GM23338 (cell line): ENCODE measurements at regions not wholly inside any gene's neighbourhood (a gene's known extent, or its start where the extent isn't known, plus 50 kb on each side); places are given as distances from the start of the nearest gene placed in this dataset.

Source experiments
- ATAC-seq: fragments of 200-7000 bp; cut with Tn5 transposase; 3 replicates; pipeline ENCODE4 v1.9.1; 2020
- DNase-seq: peaks from one replicate; pipeline ENCODE4 v3.0.0-alpha.2; 2015; ENCODE audit warnings: low spot score
- H2AFZ ChIP-seq: fragments of 200-600 bp; sonication (generic); 2 replicates; pipeline ENCODE4 v1.8.0; 2016; ENCODE audit warnings: antibody characterized with exemption, mild to moderate bottlenecking, moderate library complexity
- H3F3A ChIP-seq: fragments of 200-600 bp; sonication (generic); replicated peaks from 2 replicates; pipeline ENCODE4 v1.8.0; 2017; ENCODE audit warnings: antibody characterized with exemption, mixed run types, low read depth
- H3K27ac ChIP-seq: fragments of 200-600 bp; sonication (generic); 2 replicates; pipeline ENCODE4 v1.6.1; 2016; ENCODE audit warnings: low read depth
- H3K27me3 ChIP-seq: fragments of 200-600 bp; sonication (generic); 2 replicates; pipeline ENCODE4 v1.8.0; 2016; ENCODE audit warnings: mild to moderate bottlenecking, mixed run types, moderate library complexity; ENCODE audit not compliant: insufficient read depth
- H3K36me3 ChIP-seq: fragments of 200-600 bp; sonication (generic); 2 replicates; pipeline ENCODE4 v1.8.0; 2016; ENCODE audit warnings: mild to moderate bottlenecking; ENCODE audit not compliant: insufficient read depth
- H3K4me1 ChIP-seq: fragments of 200-600 bp; sonication (generic); 2 replicates; pipeline ENCODE4 v1.8.0; 2016; ENCODE audit warnings: mild to moderate bottlenecking, moderate library complexity; ENCODE audit not compliant: insufficient read depth
- H3K4me2 ChIP-seq: fragments of 200-600 bp; sonication (generic); 2 replicates; pipeline ENCODE4 v1.7.1; 2017; ENCODE audit warnings: mixed run types
- H3K4me3 ChIP-seq: fragments of 200-600 bp; sonication (generic); 2 replicates; pipeline ENCODE4 v1.6.1; 2016; ENCODE audit warnings: mixed run types
- H3K79me2 ChIP-seq: fragments of 200-600 bp; sonication (generic); replicated peaks from 2 replicates; pipeline ENCODE4 v1.8.0; 2017; ENCODE audit warnings: mild to moderate bottlenecking; ENCODE audit not compliant: insufficient read depth
- H3K9me2 ChIP-seq: fragments of 200-600 bp; sonication (generic); 2 replicates; pipeline ENCODE4 v1.8.0; 2017; ENCODE audit not compliant: insufficient read depth
- H4K20me1 ChIP-seq: fragments of 200-600 bp; sonication (generic); replicated peaks from 2 replicates; pipeline ENCODE4 v1.8.0; 2017; ENCODE audit warnings: mild to moderate bottlenecking; ENCODE audit not compliant: insufficient read depth
- H3K27ac Mint-ChIP-seq: 2 replicates; pipeline ENCODE4 v1.8.0; 2020; ENCODE audit warnings: inconsistent platforms, mild to moderate bottlenecking, moderate library complexity, mixed read lengths
- H3K27me3 Mint-ChIP-seq: 3 replicates; pipeline ENCODE4 v1.8.0; 2022; ENCODE audit warnings: low read depth, mild to moderate bottlenecking, moderate library complexity, mixed read lengths, inconsistent platforms; ENCODE audit not compliant: insufficient read depth, poor library complexity
- H3K36me3 Mint-ChIP-seq: 3 replicates; pipeline ENCODE4 v1.8.0; 2021; ENCODE audit warnings: low read depth, mild to moderate bottlenecking, inconsistent platforms, moderate library complexity, mixed read lengths
- H3K4me1 Mint-ChIP-seq: 3 replicates; pipeline ENCODE4 v1.8.0; 2020; ENCODE audit warnings: mild to moderate bottlenecking, inconsistent platforms, mixed read lengths
- H3K4me3 Mint-ChIP-seq: 3 replicates; pipeline ENCODE4 v1.8.0; 2021; ENCODE audit warnings: moderate library complexity, mild to moderate bottlenecking, inconsistent platforms, mixed read lengths
- H3K9me3 Mint-ChIP-seq: 3 replicates; pipeline ENCODE4 v1.8.0; 2020; ENCODE audit warnings: moderate library complexity, mild to moderate bottlenecking, inconsistent platforms, mixed read lengths
- CREB1 ChIP-seq: fragments of 250-450 bp; sonication (Bioruptor Pico); IDR thresholded peaks from 2 replicates; pipeline ENCODE4 v1.5.0; 2020; ENCODE audit warnings: low read depth, mild to moderate bottlenecking, moderate library complexity
- CTCF ChIP-seq, 2 experiments: fragments of 200-600 bp in 1 of 2; sonication (generic) in 1 of 2; conservative IDR thresholded peaks; 2 replicates each; pipeline versions ENCODE4 v1.5.1 to v1.6.1; 2016 to 2017; ENCODE audit warnings: antibody characterized with exemption in 2 of 2, low read depth in 2 of 2, mild to moderate bottlenecking in 2 of 2, moderate library complexity in 1 of 2
- EZH2 ChIP-seq: fragments of 200-600 bp; sonication (generic); IDR thresholded peaks from one replicate; pipeline ENCODE4 v1.8.0; 2017; ENCODE audit warnings: antibody characterized with exemption, mild to moderate bottlenecking, low read depth; ENCODE audit not compliant: unreplicated experiment
- EZH2phosphoT487 ChIP-seq: fragments of 200-600 bp; sonication (generic); IDR thresholded peaks from one replicate; pipeline ENCODE4 v1.8.1; 2018; ENCODE audit warnings: antibody characterized with exemption; ENCODE audit not compliant: unreplicated experiment
- JUNB ChIP-seq: IDR thresholded peaks from one replicate; pipeline ENCODE4 v1.6.1; 2016; ENCODE audit warnings: antibody characterized with exemption; ENCODE audit not compliant: unreplicated experiment
- NANOG ChIP-seq: IDR thresholded peaks from 2 replicates; pipeline ENCODE4 v1.6.1; 2016; ENCODE audit warnings: antibody characterized with exemption, borderline replicate concordance
- POLR2AphosphoS5 ChIP-seq: IDR thresholded peaks from 2 replicates; pipeline ENCODE4 v1.6.1; 2016; ENCODE audit warnings: antibody characterized with exemption, low read depth
- REST ChIP-seq: IDR thresholded peaks from one replicate; pipeline ENCODE4 v1.6.1; 2018; ENCODE audit warnings: antibody characterized with exemption; ENCODE audit not compliant: unreplicated experiment
- STAT1 ChIP-seq: IDR thresholded peaks from one replicate; pipeline ENCODE4 v1.6.1; 2016; ENCODE audit warnings: antibody characterized with exemption; ENCODE audit not compliant: unreplicated experiment
- ZNF114 ChIP-seq: fragments of 250-450 bp; sonication (Bioruptor Pico); IDR thresholded peaks from 2 replicates; pipeline ENCODE4 v1.5.0; 2020; ENCODE audit warnings: mild to moderate bottlenecking, moderate library complexity
- ZNF331 ChIP-seq: fragments of 250-450 bp; sonication (Bioruptor Pico); IDR thresholded peaks from 2 replicates; pipeline ENCODE4 v1.5.0; 2020; ENCODE audit warnings: low read depth, mild to moderate bottlenecking, moderate library complexity
- TF ChIP-seq, protein P1 (sequence below): IDR thresholded peaks from 2 replicates; pipeline ENCODE4 v1.6.1; 2016; ENCODE audit warnings: antibody characterized with exemption
- TF ChIP-seq, protein P2 (sequence below): fragments of 250-450 bp; sonication (Bioruptor Pico); IDR thresholded peaks from 2 replicates; pipeline ENCODE4 v1.5.0; 2020; ENCODE audit warnings: mild to moderate bottlenecking, moderate library complexity

DNA sequence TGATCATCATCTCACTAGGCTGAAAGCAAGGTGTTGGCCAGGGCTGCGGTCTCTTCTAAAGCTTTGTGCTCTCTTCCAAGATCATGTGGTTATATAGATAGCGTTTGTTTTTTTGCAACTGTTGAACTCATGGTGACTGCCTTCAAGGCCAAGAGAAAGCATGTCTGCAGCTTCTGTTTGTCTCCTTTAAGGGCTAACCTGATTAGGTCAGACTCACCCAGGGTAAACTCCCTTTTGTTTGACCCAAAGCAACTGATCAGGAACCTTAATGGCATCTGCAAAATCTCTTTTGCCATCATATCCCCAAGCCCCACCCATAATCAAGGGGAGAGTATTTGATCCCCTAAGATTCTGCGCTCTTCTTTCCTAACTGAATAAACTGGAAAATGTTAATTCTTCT lies 72.2 kb upstream of the ALG13 start:
- Mint-ChIP-seq H3K4me3 (no peak overlapping the region), H3K4me1 (no peaks in the 10 kb centered on the region), H3K9me3 (no peaks in the 10 kb centered on the region), H3K36me3 (no peaks in the 10 kb centered on the region), H3K27me3 (no peaks in the 10 kb centered on the region), H3K27ac (no peak overlapping the region)
- no peak overlapping the region for H3K27ac ChIP-seq
- no peaks in the 10 kb centered on the region for H3K9me2 ChIP-seq
- H4K20me1 ChIP-seq: no peaks in the 10 kb centered on the region
- H3F3A ChIP-seq: no peaks in the 10 kb centered on the region
- H3K4me2 ChIP-seq: no peak overlapping the region
- H3K4me1 ChIP-seq: no peaks in the 10 kb centered on the region
- no peaks in the 10 kb centered on the region for H3K79me2 ChIP-seq
- no peaks in the 10 kb centered on the region for H3K36me3 ChIP-seq
- TF ChIP-seq REST: no peak
- no peak for TF ChIP-seq EZH2phosphoT487
- TF ChIP-seq CREB1 (CRISPR knock-in tag): no peak
- TF ChIP-seq POLR2AphosphoS5: no peak
- TF ChIP-seq ZNF331: no peak
- TF ChIP-seq, protein P1, sequence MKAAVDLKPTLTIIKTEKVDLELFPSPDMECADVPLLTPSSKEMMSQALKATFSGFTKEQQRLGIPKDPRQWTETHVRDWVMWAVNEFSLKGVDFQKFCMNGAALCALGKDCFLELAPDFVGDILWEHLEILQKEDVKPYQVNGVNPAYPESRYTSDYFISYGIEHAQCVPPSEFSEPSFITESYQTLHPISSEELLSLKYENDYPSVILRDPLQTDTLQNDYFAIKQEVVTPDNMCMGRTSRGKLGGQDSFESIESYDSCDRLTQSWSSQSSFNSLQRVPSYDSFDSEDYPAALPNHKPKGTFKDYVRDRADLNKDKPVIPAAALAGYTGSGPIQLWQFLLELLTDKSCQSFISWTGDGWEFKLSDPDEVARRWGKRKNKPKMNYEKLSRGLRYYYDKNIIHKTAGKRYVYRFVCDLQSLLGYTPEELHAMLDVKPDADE: no peak
- TF ChIP-seq CTCF (conservative IDR thresholded peaks at IDR 0.05; ENCODE audit: low read depth in 2 of 2): no peak
- TF ChIP-seq JUNB: no peak
- TF ChIP-seq NANOG: no peak
- no peak for TF ChIP-seq EZH2
- TF ChIP-seq, protein P2, sequence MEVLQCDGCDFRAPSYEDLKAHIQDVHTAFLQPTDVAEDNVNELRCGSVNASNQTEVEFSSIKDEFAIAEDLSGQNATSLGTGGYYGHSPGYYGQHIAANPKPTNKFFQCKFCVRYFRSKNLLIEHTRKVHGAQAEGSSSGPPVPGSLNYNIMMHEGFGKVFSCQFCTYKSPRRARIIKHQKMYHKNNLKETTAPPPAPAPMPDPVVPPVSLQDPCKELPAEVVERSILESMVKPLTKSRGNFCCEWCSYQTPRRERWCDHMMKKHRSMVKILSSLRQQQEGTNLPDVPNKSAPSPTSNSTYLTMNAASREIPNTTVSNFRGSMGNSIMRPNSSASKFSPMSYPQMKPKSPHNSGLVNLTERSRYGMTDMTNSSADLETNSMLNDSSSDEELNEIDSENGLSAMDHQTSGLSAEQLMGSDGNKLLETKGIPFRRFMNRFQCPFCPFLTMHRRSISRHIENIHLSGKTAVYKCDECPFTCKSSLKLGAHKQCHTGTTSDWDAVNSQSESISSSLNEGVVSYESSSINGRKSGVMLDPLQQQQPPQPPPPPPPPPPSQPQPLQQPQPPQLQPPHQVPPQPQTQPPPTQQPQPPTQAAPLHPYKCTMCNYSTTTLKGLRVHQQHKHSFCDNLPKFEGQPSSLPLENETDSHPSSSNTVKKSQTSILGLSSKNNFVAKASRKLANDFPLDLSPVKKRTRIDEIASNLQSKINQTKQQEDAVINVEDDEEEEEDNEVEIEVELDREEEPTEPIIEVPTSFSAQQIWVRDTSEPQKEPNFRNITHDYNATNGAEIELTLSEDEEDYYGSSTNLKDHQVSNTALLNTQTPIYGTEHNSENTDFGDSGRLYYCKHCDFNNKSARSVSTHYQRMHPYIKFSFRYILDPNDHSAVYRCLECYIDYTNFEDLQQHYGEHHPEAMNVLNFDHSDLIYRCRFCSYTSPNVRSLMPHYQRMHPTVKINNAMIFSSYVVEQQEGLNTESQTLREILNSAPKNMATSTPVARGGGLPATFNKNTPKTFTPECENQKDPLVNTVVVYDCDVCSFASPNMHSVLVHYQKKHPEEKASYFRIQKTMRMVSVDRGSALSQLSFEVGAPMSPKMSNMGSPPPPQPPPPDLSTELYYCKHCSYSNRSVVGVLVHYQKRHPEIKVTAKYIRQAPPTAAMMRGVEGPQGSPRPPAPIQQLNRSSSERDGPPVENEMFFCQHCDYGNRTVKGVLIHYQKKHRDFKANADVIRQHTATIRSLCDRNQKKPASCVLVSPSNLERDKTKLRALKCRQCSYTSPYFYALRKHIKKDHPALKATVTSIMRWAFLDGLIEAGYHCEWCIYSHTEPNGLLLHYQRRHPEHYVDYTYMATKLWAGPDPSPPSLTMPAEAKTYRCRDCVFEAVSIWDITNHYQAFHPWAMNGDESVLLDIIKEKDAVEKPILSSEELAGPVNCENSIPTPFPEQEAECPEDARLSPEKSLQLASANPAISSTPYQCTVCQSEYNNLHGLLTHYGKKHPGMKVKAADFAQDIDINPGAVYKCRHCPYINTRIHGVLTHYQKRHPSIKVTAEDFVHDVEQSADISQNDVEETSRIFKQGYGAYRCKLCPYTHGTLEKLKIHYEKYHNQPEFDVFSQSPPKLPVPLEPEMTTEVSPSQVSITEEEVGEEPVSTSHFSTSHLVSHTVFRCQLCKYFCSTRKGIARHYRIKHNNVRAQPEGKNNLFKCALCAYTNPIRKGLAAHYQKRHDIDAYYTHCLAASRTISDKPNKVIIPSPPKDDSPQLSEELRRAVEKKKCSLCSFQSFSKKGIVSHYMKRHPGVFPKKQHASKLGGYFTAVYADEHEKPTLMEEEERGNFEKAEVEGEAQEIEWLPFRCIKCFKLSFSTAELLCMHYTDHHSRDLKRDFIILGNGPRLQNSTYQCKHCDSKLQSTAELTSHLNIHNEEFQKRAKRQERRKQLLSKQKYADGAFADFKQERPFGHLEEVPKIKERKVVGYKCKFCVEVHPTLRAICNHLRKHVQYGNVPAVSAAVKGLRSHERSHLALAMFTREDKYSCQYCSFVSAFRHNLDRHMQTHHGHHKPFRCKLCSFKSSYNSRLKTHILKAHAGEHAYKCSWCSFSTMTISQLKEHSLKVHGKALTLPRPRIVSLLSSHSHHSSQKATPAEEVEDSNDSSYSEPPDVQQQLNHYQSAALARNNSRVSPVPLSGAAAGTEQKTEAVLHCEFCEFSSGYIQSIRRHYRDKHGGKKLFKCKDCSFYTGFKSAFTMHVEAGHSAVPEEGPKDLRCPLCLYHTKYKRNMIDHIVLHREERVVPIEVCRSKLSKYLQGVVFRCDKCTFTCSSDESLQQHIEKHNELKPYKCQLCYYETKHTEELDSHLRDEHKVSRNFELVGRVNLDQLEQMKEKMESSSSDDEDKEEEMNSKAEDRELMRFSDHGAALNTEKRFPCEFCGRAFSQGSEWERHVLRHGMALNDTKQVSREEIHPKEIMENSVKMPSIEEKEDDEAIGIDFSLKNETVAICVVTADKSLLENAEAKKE (CRISPR knock-in tag): no peak
- TF ChIP-seq STAT1: no peak
- no peak for TF ChIP-seq ZNF114 (CRISPR knock-in tag)
- DNase-seq: no peak
- no peak overlapping the region for H2AFZ ChIP-seq
- H3K27me3 ChIP-seq: no peaks in the 10 kb centered on the region
- no peak for ATAC-seq
- no peak overlapping the region for H3K4me3 ChIP-seq
